PC-9 (cell line): ENCODE measurements at regions not wholly inside any gene's neighbourhood (a gene's known extent, or its start where the extent isn't known, plus 50 kb on each side); places are given as distances from the start of the nearest gene placed in this dataset.

ENCODE experiments used
- BruUV-seq: library from RNA; stranded (reverse); fragments of 400-500 nt; replicated peaks from 2 replicates; lab custom pipeline; 2021; lab: Mats Ljungman, UMichigan
- CTCF ChIA-PET: fragments of 300-600 bp; sonication (Branson Sonifier 250); formaldehyde crosslinking; loops from one replicate; lab custom pipeline; 2022; ENCODE audit warnings: antibody characterized with exemption; lab: Charles Lee
- POLR2A ChIA-PET: fragments of 300-600 bp; sonication (Branson Sonifier 250); formaldehyde crosslinking; loops from one replicate; lab custom pipeline; 2022; ENCODE audit warnings: antibody characterized with exemption; ENCODE audit not compliant: unreplicated experiment; lab: Charles Lee
- DNase-seq, 2 experiments: peaks; one replicate each; pipeline versions ENCODE4 v3.0.0 to v3.0.0-alpha.2; 2015 to 2022; ENCODE audit warnings: mixed read lengths in 1 of 2
- H2AFZ ChIP-seq: fragments of 200-600 bp; sonication (generic); 2 replicates; pipeline ENCODE4 v1.8.1; 2017; ENCODE audit warnings: antibody characterized with exemption
- H3F3A ChIP-seq: fragments of 200-600 bp; sonication (generic); 2 replicates; pipeline ENCODE4 v1.8.1; 2017; ENCODE audit warnings: antibody characterized with exemption, mild to moderate bottlenecking, low read depth; ENCODE audit not compliant: insufficient read depth
- H3K27ac ChIP-seq: fragments of 200-600 bp; sonication (generic); 2 replicates; pipeline ENCODE4 v1.6.1; 2016; ENCODE audit warnings: mixed run types
- H3K27me3 ChIP-seq: fragments of 200-600 bp; sonication (generic); 2 replicates; pipeline ENCODE4 v1.6.1; 2016; ENCODE audit warnings: low read depth, mixed run types; ENCODE audit not compliant: insufficient read depth
- H3K36me3 ChIP-seq: fragments of 200-600 bp; sonication (generic); 2 replicates; pipeline ENCODE4 v1.6.1; 2016; ENCODE audit warnings: low read depth, mixed run types
- H3K4me1 ChIP-seq: fragments of 200-600 bp; sonication (generic); replicated peaks from 2 replicates; pipeline ENCODE4 v1.6.1; 2016; ENCODE audit warnings: mixed run types; ENCODE audit not compliant: insufficient read depth
- H3K4me2 ChIP-seq: fragments of 200-600 bp; sonication (generic); 2 replicates; pipeline ENCODE4 v1.6.1; 2017; ENCODE audit warnings: mixed run types
- H3K4me3 ChIP-seq: fragments of 200-600 bp; sonication (generic); 2 replicates; pipeline ENCODE4 v1.6.1; 2016; ENCODE audit warnings: mixed run types
- H3K79me2 ChIP-seq: fragments of 200-600 bp; sonication (generic); 2 replicates; pipeline ENCODE4 v1.6.1; 2017; ENCODE audit warnings: low read depth, mixed run types
- H3K9me2 ChIP-seq: fragments of 200-600 bp; sonication (generic); 2 replicates; pipeline ENCODE4 v1.8.1; 2017; ENCODE audit warnings: mild to moderate bottlenecking; ENCODE audit not compliant: insufficient read depth
- H3K9me3 ChIP-seq: fragments of 200-600 bp; sonication (generic); 2 replicates; pipeline ENCODE4 v1.8.1; 2016; ENCODE audit warnings: low read depth; ENCODE audit not compliant: insufficient read depth
- H4K20me1 ChIP-seq: fragments of 200-600 bp; sonication (generic); 2 replicates; pipeline ENCODE4 v1.8.1; 2017; ENCODE audit not compliant: insufficient read depth
- CTCF ChIP-seq: fragments of 200-600 bp; sonication (generic); conservative IDR thresholded peaks from 2 replicates; pipeline ENCODE4 v1.6.1; 2017; ENCODE audit warnings: mixed run types, antibody characterized with exemption, mild to moderate bottlenecking, moderate library complexity
- EZH2 ChIP-seq: fragments of 200-600 bp; sonication (generic); IDR thresholded peaks from 2 replicates; pipeline ENCODE4 v1.8.0; 2017; ENCODE audit warnings: antibody characterized with exemption, low read depth
- intact Hi-C: fragments of 100-400 bp; cut with micrococcal nuclease; formaldehyde crosslinking; loops from one replicate; pipeline ENCODE4 v1.10.0; 2022; ENCODE audit not compliant: unreplicated experiment

- POLR2A ChIA-PET = no interaction called here
- no peaks in the 10 kb centered on the region for H3K4me1 ChIP-seq
- H3K4me2 ChIP-seq = no peak overlapping the region
- DNase-seq = no peak
- TF ChIP-seq EZH2 = no peak
- no peak for TF ChIP-seq CTCF
- H3K9me2 ChIP-seq = no peaks in the 10 kb centered on the region
- intact Hi-C loops = no loop called here
- no peak overlapping the region for H2AFZ ChIP-seq
- no peaks in the 10 kb centered on the region for H3F3A ChIP-seq
- CTCF ChIA-PET = no interaction called here
- H3K36me3 ChIP-seq = no peaks in the 10 kb centered on the region
- no peak overlapping the region for H3K4me3 ChIP-seq
- BruUV-seq = no TSS peak
- no peaks in the 10 kb centered on the region for H3K27me3 ChIP-seq
- H3K79me2 ChIP-seq = no peaks in the 10 kb centered on the region
- no peak overlapping the region for H3K27ac ChIP-seq
- H4K20me1 ChIP-seq = no peaks in the 10 kb centered on the region
- H3K9me3 ChIP-seq = no peaks in the 10 kb centered on the region
Measured at GRCh38 chr9:2337131-2337530, 284.5 kb upstream of the VLDLR start.

- Histone ChIP-seq H3K27me3 (no peaks in the 10 kb centered on the region), H3K27ac (no peak overlapping the region), H3K4me1 (no peaks in the 10 kb centered on the region), H4K20me1 (no peaks in the 10 kb centered on the region), H3K79me2 (no peaks in the 10 kb centered on the region), H3K9me2 (no peaks in the 10 kb centered on the region), H3K9me3 (no peaks in the 10 kb centered on the region), H2AFZ (no peak overlapping the region), H3K4me2 (no peak overlapping the region), H3K36me3 (no peaks in the 10 kb centered on the region), H3K4me3 (no peak overlapping the region), H3F3A (no peaks in the 10 kb centered on the region)
- ChIA-PET CTCF (no interaction called here), POLR2A (no interaction called here)
- TF ChIP-seq CTCF = no peak
- no peak for TF ChIP-seq EZH2
- intact Hi-C loops = no loop called here
- BruUV-seq = no TSS peak
- no peak for DNase-seq
Measured at GRCh38 chr9:2337627-2338026, 284.0 kb upstream of the VLDLR start.

- Histone ChIP-seq H3K36me3 (no peaks in the 10 kb centered on the region), H3K27me3 (no peaks in the 10 kb centered on the region), H3K4me2 (no peak overlapping the region), H3K27ac (no peak overlapping the region), H3K9me3 (no peaks in the 10 kb centered on the region), H2AFZ (no peak overlapping the region), H3K4me3 (no peak overlapping the region), H3K4me1 (no peaks in the 10 kb centered on the region), H3F3A (no peaks in the 10 kb centered on the region), H4K20me1 (no peaks in the 10 kb centered on the region), H3K9me2 (no peaks in the 10 kb centered on the region), H3K79me2 (no peaks in the 10 kb centered on the region)
- no peak for DNase-seq
- TF ChIP-seq CTCF = no peak
- no peak for TF ChIP-seq EZH2
- ChIA-PET CTCF (no interaction called here), POLR2A (no interaction called here)
- intact Hi-C loops = no loop called here
- no TSS peak for BruUV-seq
Measured at GRCh38 chr9:2338777-2339365, 282.7 kb upstream of the VLDLR start.
